ENCODE measurements at regions not wholly inside any gene's neighbourhood (a gene's known extent, or its start where the extent isn't known, plus 50 kb on each side); places are given as distances from the start of the nearest gene placed in this dataset.
"Not testable (repeated sequence)": the region's sequence is repeated elsewhere in the genome, so short reads cannot be mapped to it uniquely, and the experiment has no call there.

- no peak for DNase-seq
Observed at GRCh38 chr16:59368586-59368985, 634.5 kb upstream of the GOT2 start.

DNA sequence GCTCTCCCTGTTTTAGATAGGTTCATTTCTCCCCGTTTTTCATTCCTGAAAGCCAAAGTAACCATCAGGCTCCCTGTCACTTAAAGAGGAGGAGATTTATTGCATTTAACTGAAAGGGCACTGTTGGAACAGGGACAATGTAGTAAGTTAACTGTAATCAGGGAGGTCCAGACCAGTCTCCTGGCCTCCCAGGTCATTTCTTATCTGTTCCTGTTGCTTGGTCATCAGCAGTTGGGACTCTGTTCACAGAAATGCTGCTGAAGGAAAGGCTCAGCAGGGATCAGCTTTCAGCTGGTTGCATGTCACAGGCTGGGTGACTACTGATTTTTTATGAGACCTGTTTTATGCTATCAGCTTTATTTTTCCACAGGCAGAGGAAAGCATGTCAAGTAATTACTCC, 622.6 kb upstream of the GOT2 start:
- no peak for DNase-seq

DNA sequence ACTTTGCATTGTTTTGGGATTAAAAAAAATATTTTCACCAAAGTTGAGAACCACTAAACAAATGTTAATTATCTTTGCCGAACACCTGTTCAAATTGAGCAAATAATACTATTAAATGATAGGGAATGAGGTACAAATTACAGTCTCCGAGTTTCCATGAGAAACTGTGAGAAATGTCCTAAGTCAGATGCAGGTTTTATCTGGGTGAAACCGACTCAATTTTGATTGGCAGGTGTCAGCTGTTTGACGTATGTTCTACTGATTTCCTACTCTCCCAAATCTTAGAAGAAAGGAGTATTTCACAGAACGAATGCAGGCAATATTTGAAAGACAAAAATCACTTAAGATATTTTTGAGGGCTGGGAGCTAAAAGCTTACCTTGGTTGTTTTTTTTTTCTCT, 622.0 kb upstream of the GOT2 start:
- DNase-seq: no peak

DNA sequence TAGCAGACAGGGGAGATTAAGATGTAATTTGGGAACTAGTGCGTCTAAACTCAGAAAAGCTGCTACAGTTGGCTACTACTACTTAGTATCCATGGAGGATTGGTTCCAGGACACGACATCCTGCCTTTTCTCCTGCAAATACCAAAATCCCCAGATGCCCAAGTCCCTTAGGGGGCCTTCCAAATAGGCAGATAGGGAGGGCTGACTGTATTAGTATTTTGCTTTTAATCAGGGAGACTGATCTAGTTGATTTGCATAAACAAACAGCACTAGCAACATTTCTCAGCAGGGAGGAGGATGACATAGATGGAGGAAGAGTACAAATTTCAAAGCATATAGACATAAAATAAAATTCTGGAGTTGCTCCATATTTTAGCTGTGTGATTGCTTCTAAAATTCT, 621.6 kb upstream of the GOT2 start:
- no peak for DNase-seq

DNA sequence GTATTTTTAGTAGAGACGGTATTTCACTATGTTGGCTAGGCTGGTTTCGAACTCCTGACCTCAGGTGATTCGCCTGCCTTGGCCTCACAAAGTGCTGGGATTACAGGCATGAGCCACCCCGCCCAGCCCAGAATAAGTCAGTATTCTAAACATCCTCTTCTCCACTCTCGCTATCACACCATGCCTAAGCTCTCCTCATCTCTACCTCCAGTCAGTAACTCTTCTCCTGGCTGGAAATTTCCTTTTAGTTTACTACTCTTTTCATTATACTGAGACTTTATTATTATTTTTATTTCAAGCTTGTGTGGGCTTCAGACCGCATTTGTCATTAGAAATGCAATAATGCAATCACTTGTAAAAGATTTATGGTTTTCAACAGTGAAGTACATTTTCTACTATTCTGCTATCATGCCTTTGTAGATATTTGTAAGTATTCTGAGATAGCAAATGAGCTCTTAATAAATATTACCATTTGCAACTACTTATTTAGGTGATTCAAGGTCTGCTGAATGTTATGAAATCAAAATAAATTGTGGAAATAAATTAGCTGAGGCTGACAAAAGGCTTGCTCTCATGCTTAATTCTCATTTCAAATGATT, 617.3 kb upstream of the GOT2 start:
- no peak for DNase-seq

GRCh38 chr16:59350670-59351069, 616.6 kb upstream of the GOT2 start:
- DNase-seq: no peak

- DNase-seq: no peak
Observed at GRCh38 chr16:59342669-59343068, 608.6 kb upstream of the GOT2 start.

DNA sequence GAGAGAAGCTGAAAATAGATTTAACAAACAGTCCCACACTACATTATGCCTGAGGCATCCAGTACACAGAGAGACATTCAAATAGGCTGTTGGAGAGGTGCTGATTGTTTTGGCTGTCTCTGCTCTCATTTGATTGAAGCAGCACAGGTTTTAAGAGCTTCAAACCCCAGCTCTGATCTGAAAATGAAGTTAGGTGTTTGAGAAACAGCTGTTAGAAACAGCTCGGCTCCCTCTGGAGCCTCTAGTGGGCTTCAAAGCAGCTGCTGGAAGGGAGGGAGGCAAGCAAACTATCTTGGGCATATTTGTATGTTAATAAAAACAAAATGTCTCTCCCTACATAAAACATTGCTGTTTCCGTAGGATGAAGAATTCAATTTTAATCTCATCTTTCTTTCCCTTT, 607.3 kb upstream of the GOT2 start:
- no peak for DNase-seq

DNA sequence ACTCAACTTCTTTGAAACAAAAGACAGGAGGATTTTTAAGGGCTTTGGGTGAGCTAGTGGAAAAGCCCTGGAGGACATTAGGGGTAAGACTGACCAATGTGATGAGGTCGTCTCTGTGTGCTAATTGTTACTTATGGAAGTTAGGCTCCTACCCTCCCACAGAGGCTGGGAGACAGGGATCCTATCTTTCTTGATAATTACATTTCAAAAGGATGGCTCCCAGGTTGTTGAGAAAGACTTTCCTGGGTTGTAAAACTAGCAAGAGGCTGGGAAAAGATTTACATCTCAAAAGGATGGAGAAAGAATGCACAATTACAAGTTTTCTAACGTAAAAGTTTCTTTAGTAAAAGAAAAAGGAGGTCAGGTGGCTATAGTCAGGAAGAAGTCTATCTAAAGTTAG, 605.8 kb upstream of the GOT2 start:
- DNase-seq: no peak

DNA sequence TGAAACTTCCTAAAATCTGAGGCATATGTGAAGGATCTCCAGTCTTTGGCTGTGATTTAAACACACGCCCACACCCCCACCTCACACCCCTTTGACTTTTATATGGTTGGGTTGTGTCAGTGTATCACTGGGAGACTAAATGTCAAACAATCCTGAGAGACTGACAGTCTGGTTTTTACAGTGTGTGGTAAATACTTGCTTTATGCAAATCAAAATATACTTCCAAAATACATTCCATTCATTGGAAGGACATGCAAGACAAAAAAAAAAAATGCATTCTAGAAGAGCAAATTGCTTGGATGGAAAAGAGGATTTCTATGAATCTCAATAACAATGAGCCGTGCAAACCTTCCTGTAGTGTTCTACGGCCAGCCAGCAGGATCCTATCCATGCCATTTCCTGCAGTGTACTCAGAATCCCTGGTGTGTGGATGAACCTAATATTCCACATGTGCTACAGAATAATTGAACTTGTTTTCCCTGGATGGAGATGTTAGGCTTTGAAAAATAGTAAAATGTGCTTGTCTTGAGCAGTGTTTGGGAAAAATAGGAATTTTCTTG, 602.1 kb upstream of the GOT2 start:
- no peak for DNase-seq

DNA sequence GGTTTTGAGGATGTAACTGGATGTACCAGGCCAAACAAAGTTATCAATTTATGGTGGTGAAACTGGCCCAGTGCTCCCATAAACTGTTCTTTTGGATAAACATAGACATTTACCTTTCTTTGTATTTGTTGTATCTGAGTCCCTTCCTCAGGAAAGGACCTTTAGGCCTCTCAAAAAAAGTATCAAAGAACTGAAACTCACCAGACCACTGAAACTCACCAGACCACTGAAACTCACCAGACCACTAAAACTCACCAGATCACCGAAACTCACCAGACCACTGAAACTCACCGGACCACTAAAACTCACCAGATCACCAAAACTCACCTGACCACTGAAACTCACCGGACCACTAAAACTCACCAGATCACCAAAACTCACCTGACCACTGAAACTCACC, 597.6 kb upstream of the GOT2 start:
- not testable (repeated sequence) for DNase-seq

DNA sequence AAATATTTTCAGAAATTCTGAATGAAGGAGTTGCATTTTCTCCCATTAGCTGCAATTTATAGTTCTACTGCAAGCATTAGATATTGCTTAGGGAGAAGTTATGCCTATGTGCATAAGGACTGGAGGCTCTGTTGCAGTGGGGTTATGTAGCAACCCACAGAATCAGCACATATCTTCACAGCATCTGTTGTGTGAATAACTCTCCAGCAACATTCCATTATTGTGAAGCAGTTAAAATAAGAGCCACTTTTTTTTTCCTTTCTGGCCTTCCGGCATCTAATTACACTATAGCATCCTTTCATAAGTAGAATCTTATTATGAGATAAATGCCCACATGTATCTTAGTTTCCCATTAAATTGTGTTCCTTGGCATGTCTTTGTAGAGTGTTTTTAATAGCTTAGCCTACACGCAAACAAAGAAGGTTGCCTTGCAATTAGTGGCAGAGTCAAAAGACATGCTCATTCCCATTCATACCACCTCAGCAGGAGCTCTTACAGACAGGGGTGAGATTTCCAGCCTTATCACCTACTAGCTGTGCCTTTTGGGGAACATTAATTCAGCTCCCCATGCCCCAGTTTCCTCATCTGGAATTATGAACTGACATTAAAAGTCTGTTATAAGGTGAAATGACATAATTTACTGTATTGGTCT, 596.0 kb upstream of the GOT2 start:
- DNase-seq: no peak

GRCh38 chr16:59328961-59329360, 594.8 kb upstream of the GOT2 start:
- DNase-seq: peak in 2 of 4 experiments; percentile 26 to 64

GRCh38 chr16:59327894-59328293, 593.8 kb upstream of the GOT2 start:
- no peak for DNase-seq

DNA sequence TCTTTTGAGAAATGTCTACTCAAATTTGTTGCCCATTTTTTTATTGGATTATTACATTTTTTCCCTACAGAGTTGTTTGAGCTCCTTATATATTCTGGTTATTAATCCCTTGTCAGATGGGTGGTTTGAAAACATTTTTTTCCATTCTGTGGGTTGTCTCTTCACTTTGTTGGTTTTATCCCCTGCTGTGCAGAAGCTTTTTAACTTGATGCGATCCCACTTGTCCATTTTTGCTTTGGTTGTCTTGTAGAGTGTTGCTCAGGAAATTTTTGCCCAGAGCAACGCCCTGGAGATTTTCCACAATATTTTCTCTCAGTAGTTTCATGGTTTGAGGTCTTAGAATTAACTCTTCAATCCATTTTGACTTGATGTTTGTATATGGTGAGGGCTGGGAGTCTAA, 592.8 kb upstream of the GOT2 start:
- no peak for DNase-seq

- peak in 1 of 4 experiments; percentile 44 for DNase-seq
Observed at GRCh38 chr16:59324462-59324861, 590.3 kb upstream of the GOT2 start.

- no peak for DNase-seq
Observed at GRCh38 chr16:59320657-59321056, 586.5 kb upstream of the GOT2 start.

DNA sequence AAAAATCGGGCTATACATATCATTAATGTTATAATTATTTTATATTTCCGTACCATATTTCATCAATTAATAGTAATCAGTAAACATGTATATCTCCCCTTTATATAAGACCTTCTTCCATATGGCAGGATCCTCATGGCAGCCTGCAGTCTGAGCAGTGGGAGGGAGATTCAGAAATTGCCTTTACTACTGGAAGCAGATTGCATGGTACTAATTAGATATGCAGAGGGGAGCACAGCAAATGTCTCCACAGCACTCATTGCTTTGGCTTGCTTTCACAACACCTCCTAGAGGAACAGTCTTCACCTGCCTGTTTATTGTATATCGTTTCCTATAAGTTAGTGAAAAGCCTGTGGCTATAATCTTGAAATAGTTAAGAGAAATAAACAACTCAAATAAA, 585.8 kb upstream of the GOT2 start:
- no peak for DNase-seq

DNA sequence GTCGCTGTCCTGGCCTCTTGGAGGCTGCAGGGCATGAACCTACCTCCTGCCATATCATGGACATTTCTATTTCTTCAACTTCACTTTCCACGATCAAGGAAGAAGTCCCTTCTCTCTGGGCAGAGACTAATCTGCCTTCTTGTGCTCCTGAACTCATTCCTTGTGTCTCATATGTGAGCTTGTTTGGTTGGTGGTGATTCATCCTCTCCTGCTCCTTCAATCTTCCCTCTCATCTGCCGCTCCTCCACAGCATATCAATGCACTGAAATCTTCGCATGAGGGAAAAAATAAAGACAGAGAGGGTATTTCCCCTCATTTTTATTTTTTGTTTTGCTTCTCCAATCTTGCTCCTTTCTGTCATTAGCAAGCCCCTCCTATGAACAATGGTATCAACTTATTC, 571.7 kb upstream of the GOT2 start:
- DNase-seq: no peak

GRCh38 chr16:59296888-59297287, 562.8 kb upstream of the GOT2 start:
- DNase-seq: no peak

- DNase-seq: no peak
Observed at GRCh38 chr16:59295993-59296736, 562.0 kb upstream of the GOT2 start.

GRCh38 chr16:59295474-59295873, 561.4 kb upstream of the GOT2 start:
- no peak for DNase-seq

DNA sequence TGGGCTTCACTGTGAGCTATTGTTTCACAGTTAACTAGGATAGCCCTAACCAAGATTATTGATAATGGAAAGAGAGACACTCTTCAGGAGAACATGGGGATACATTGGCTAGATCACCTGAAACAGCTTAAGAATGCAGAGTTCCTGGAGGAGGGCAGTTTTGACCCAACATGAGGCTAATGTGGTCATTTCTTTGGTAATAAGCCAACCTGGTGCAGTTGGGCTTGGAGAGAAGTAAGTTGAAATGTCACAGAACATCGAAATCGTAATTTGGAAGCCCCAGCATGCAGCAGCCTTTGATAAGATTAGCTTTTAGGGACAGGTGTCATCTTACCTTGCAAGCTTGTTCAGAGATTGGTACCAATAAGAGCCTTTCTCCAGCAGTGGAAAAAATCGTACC, 556.6 kb upstream of the GOT2 start:
- no peak for DNase-seq

- no peak for DNase-seq
Observed at GRCh38 chr16:59289151-59289550, 555.0 kb upstream of the GOT2 start.
